ENCODE measurements at regions not wholly inside any gene's neighbourhood (a gene's known extent, or its start where the extent isn't known, plus 50 kb on each side); places are given as distances from the start of the nearest gene placed in this dataset.

DNA sequence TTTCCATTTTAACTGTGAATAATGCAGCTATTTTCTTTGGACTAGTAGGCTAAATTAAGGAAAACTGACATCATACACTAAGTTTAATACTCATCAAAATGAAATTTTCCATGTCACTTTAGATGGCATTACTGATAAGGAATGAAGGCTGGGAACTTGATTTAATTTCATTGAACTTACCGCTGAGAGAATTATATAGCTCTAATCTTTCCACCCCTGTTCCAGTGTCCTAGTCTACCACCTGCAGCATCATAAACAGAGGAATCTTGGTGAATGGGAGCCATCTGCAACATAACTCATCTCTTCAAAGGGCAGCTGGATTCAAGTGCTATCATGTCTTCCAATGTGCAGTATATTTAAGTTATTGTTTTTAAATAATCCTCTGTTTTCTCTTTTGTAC lies 1395.2 kb downstream of the EPHA7 start:
- in situ Hi-C loops (cut with MboI; ENCODE audit: low sequenced_read_pairs, unreplicated experiment): no loop called here
- TF ChIP-seq, protein P1, sequence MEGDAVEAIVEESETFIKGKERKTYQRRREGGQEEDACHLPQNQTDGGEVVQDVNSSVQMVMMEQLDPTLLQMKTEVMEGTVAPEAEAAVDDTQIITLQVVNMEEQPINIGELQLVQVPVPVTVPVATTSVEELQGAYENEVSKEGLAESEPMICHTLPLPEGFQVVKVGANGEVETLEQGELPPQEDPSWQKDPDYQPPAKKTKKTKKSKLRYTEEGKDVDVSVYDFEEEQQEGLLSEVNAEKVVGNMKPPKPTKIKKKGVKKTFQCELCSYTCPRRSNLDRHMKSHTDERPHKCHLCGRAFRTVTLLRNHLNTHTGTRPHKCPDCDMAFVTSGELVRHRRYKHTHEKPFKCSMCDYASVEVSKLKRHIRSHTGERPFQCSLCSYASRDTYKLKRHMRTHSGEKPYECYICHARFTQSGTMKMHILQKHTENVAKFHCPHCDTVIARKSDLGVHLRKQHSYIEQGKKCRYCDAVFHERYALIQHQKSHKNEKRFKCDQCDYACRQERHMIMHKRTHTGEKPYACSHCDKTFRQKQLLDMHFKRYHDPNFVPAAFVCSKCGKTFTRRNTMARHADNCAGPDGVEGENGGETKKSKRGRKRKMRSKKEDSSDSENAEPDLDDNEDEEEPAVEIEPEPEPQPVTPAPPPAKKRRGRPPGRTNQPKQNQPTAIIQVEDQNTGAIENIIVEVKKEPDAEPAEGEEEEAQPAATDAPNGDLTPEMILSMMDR (IDR thresholded peaks at IDR 0.05; ENCODE audit: borderline replicate concordance, control extremely low read depth, extremely low read depth, insufficient read depth, missing control alignments): no peak
- no peak for DNase-seq (ENCODE audit: low spot score)

DNA sequence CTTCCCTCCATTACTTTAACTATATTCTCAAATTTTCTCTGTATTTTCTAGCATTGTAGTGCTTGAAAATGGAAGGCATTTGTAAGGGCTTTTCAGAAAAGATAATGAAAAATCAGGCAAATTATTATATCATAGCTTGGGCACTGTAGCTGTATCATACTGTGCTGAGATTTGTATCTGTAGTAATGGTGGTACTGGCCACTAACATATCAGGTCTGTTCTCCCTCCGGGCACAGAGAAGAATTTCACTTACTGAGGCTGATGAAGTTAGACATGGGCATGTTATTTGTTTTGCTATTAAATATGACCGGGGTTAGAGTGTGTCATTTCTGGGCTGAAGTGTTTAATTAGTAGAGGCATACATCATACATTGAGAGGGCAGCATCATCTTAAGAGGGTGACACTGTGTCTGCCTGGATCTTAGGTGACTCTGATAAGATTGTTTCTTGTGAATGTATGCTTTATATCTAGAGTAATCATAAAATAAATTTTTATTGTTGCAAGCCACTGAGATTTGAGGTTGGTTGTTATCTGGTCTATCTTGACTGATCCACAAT lies 1395.9 kb downstream of the EPHA7 start:
- TF ChIP-seq, protein P1 (IDR thresholded peaks at IDR 0.05; ENCODE audit: borderline replicate concordance, control extremely low read depth, extremely low read depth, insufficient read depth, missing control alignments): no peak
- no peak for DNase-seq (ENCODE audit: low spot score)
- in situ Hi-C loops (cut with MboI; ENCODE audit: low sequenced_read_pairs, unreplicated experiment): no loop called here

DNA sequence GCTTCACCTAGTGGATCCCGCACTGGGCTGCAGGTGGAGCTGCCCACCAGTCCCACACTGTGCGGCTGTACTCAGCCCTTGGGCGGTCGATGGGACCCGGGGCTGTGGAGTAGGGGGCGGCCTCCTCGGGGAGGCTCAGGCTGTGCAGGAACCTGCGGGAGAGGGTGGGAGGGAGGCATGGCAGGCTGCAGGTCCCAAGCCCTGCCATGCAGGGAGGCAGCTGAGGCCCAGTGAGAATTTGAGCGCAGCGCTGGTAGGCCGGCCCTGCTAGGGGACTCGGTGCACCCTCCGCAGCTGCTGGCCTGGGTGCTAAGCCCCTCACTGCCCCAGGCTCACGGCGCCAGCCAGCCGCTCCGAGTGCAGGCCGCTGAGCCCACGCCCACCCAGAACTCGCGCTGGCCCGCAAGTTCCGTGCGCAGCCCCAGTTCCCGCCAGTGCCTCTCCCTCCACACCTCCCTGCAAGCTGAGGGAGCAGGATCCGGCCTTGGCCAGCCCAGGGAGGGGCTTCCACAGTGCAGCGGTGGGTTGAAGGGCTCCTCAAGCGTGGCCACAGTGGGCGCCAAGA lies 1407.6 kb downstream of the EPHA7 start:
- no peak for DNase-seq (ENCODE audit: low spot score)
- in situ Hi-C loops (cut with MboI; ENCODE audit: low sequenced_read_pairs, unreplicated experiment): no loop called here
- TF ChIP-seq, protein P1 (IDR thresholded peaks at IDR 0.05; ENCODE audit: borderline replicate concordance, control extremely low read depth, extremely low read depth, insufficient read depth, missing control alignments): no peak

DNA sequence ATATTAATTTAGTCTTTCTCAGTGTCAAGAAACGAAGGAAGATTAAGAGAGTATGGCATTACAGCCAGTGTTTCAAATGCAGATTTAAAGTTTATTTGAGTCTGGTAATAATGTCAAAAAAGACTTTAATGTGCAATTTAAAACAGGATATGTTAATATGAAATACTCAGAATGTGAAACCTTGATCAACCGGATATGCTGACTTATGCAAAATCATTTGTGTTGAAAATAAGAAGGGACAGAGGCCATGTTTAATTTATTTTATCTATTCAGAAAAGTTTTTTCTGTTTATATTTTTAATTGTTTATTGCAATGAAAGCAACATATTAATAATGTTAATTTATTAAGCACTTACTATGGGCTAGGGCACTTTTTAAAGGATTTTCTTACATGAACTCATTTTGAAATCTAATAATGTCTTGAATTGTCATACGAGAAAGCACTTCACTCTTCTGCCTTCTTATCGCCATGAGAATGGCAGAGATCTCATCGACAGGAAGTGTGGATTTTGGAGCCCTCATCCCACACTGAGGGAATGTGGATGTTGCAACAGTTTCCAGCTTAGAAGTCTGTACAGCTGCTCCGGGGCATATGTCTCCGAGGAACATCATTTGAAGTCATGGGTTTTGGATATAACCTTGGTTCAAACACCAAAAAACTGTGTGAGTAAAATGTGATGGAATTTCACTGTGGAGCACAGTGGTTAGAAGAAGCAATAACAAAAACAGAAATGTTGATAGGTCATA lies 1410.4 kb downstream of the EPHA7 start:
- TF ChIP-seq, protein P1 (IDR thresholded peaks at IDR 0.05; ENCODE audit: borderline replicate concordance, control extremely low read depth, extremely low read depth, insufficient read depth, missing control alignments): no peak
- no peak for DNase-seq (ENCODE audit: low spot score)
- in situ Hi-C loops (cut with MboI; ENCODE audit: low sequenced_read_pairs, unreplicated experiment): no loop called here

DNA sequence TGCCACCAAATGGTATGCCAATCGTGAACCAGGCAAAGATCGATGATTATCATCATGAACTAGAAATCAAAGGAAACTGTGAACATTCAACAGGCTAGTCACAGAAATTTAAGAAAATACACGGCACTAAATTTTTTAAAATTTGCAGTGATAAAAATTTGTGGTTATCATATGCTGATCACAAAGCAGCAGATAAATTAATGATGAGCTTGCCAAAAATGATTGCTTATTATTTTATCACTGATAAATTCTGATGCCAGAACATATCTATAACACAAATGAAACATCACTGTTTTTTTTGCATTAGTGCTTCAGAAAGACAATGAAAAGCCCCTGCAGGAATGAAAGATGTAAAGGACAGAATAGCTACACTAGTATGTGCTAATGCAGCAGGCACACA lies 1413.2 kb upstream of the MAP3K7 start:
- TF ChIP-seq, protein P1 (IDR thresholded peaks at IDR 0.05; ENCODE audit: borderline replicate concordance, control extremely low read depth, extremely low read depth, insufficient read depth, missing control alignments): no peak
- in situ Hi-C loops (cut with MboI; ENCODE audit: low sequenced_read_pairs, unreplicated experiment): no loop called here

DNA sequence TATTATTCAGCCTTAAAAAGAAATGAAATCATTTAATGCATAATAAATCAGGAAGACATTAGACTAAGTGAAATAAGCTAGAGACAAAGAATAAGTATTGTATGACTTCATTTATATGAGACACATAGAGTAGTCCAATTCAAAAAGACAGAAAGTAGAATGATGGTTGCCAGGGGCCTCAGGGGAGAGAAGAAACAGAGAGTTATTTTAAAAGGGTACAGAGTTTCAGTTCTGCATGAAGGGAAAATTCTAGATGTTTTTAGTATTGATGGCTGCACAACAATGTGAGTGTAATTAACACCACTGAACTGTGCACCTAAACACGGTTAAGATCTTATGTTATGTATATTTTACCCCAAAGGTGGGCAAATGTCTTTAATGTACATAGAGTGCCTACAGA lies 1407.9 kb upstream of the MAP3K7 start:
- in situ Hi-C loops (cut with MboI; ENCODE audit: low sequenced_read_pairs, unreplicated experiment): no loop called here
- DNase-seq (ENCODE audit: low spot score): no peak
- TF ChIP-seq, protein P1 (IDR thresholded peaks at IDR 0.05; ENCODE audit: borderline replicate concordance, control extremely low read depth, extremely low read depth, insufficient read depth, missing control alignments): no peak

More for the DNA sequence above, 1413.2 kb upstream of the MAP3K7 start:
- DNase-seq (ENCODE audit: low spot score): no peak

Measured in GM13976 (cell line).